NOMO-1 treated with dmso at 0.1 percent for 144 hours (cell line): ENCODE measurements at regions not wholly inside any gene's neighbourhood (a gene's known extent, or its start where the extent isn't known, plus 50 kb on each side); places are given as distances from the start of the nearest gene placed in this dataset.

Experiments
- DNase-seq: peaks from one replicate; lab custom pipeline; 2025; ENCODE audit not compliant: unreplicated experiment; lab: John Stamatoyannopoulos, UW

- DNase-seq, result peak; percentile 80
Measured at GRCh38 chr3:188940573-188940932, 231.2 kb upstream of the TPRG1 start.

GRCh38 chr3:188941103-188941502 is 230.7 kb upstream of the TPRG1 start:
- peak; percentile 96 for DNase-seq

- no peak for DNase-seq
Measured at GRCh38 chr3:188942191-188942590, 229.6 kb upstream of the TPRG1 start.

GRCh38 chr3:188943591-188943990 is 228.2 kb upstream of the TPRG1 start:
- no peak for DNase-seq

- no peak for DNase-seq
Measured at GRCh38 chr3:188944108-188944507, 227.7 kb upstream of the TPRG1 start.

- DNase-seq, result no peak
Measured at GRCh38 chr3:188946351-188947240, 225.2 kb upstream of the TPRG1 start.

- DNase-seq, result peak; percentile 90
Measured at GRCh38 chr3:188947401-188948280, 224.1 kb upstream of the TPRG1 start.

- peak; percentile 73 for DNase-seq
Measured at GRCh38 chr3:188948281-188948996, 223.3 kb upstream of the TPRG1 start.

GRCh38 chr3:188948997-188949389 is 222.8 kb upstream of the TPRG1 start:
- DNase-seq, result peak; percentile 94

GRCh38 chr3:188949456-188949855 is 222.3 kb upstream of the TPRG1 start:
- no peak for DNase-seq

GRCh38 chr3:188949996-188950395 is 221.8 kb upstream of the TPRG1 start:
- DNase-seq, result no peak

- peak; percentile 81 for DNase-seq
Measured at GRCh38 chr3:188950832-188951489, 220.8 kb upstream of the TPRG1 start.

GRCh38 chr3:188951734-188952133 is 220.0 kb upstream of the TPRG1 start:
- no peak for DNase-seq

- DNase-seq, result peak; percentile 87
Measured at GRCh38 chr3:188954590-188955208, 217.1 kb upstream of the TPRG1 start.

GRCh38 chr3:188955919-188956318 is 215.9 kb upstream of the TPRG1 start:
- no peak for DNase-seq

- DNase-seq, result no peak
Measured at GRCh38 chr3:188956839-188957489, 214.8 kb upstream of the TPRG1 start.

GRCh38 chr3:188959013-188959412 is 212.8 kb upstream of the TPRG1 start:
- DNase-seq, result no peak

GRCh38 chr3:188962253-188963247 is 209.2 kb upstream of the TPRG1 start:
- no peak for DNase-seq

GRCh38 chr3:188964957-188965356 is 206.8 kb upstream of the TPRG1 start:
- peak; percentile 67 for DNase-seq
